ENCODE measurements at regions not wholly inside any gene's neighbourhood (a gene's known extent, or its start where the extent isn't known, plus 50 kb on each side); places are given as distances from the start of the nearest gene placed in this dataset.
"Not testable (repeated sequence)": the region's sequence is repeated elsewhere in the genome, so short reads cannot be mapped to it uniquely, and the experiment has no call there.

- DNase-seq = no peak
These were observed 374.6 kb upstream of the LUZP2 start for GRCh38 chr11:24122291-24122690.

- DNase-seq = no peak
These were observed 372.0 kb upstream of the LUZP2 start for GRCh38 chr11:24124876-24125275.

DNA sequence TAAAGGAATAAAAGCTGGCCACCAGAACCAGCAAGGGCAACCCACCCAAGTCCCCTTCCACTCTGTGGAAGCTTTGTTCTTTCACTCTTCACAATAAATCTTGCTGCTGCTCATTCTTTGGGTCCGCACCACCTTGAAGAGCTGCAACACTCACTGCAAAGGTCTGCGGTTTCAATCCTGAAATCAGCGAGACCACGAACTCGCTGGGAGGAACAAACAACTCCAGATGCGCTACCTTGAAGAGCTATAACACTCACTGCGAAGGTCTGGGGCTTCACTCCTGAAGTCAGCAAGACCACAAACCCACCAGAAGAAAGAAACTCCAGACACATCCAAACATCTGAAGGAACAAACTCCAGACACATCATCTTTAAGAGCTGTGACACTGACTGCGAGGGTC, 365.2 kb upstream of the LUZP2 start:
- no peak for DNase-seq

GRCh38 chr11:24132471-24132870, 364.4 kb upstream of the LUZP2 start:
- no peak for DNase-seq

- no peak for DNase-seq
These were observed 361.8 kb upstream of the LUZP2 start for GRCh38 chr11:24134879-24135589.

GRCh38 chr11:24142062-24142461, 354.8 kb upstream of the LUZP2 start:
- DNase-seq = no peak

GRCh38 chr11:24145411-24145810, 351.4 kb upstream of the LUZP2 start:
- DNase-seq = no peak

- no peak for DNase-seq
These were observed 343.5 kb upstream of the LUZP2 start for GRCh38 chr11:24153337-24153736.

DNA sequence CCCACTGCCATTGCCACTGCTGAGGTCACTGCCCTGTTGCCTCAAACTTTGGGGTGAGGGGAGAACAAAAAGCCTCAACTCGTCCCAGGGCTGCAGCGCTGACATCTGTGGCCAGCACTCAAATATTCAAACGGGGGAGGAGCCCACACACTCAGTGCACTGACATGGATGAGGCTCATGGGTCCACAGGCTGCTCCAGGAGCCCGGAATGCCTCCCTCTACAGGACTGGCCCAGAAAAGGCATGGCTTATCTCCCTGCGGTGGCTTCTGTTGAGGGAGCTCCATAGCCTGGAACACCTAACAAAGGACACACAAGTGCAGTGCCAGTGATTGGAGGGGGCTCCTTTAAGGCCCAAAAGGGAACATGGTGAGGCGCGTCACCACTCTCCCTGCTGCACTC, 341.1 kb upstream of the LUZP2 start:
- DNase-seq = no peak

DNA sequence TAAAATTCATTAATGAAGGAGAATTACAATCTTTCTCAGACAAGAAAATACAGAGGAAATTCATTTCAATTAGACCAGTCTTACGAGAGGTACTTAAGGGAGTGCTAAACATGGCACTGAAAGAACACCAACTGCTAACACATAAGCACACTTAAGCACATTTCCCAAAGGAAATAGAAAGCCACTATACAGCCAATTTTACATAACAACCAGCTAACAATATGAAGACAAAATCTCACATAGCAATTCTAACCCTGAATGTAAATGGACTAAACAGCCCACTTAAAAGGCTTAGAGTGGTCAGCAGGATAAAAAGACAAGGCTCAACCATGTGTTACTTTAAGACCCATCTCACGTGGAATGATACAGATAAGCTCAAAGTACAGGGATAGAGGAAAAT, 339.5 kb upstream of the LUZP2 start:
- DNase-seq = no peak

DNA sequence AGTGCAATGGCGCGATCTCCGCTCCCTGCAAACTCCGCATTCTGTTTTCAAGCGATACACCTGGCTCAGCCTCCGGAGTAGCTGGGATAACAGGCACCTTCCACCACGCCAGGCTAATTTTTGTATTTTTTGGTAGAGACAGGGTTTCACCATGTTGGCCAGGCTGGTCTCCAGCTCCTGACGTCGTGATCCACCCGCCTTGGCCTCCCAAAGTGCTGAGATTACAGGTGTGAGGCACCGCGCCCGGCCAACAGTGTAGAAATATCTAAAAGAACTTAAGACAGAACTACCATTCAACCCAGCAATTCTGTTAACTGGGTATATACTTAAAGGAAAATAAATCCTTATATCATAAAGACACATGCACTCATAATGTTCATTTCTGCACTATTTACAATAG, 335.3 kb upstream of the LUZP2 start:
- DNase-seq = no peak

DNA sequence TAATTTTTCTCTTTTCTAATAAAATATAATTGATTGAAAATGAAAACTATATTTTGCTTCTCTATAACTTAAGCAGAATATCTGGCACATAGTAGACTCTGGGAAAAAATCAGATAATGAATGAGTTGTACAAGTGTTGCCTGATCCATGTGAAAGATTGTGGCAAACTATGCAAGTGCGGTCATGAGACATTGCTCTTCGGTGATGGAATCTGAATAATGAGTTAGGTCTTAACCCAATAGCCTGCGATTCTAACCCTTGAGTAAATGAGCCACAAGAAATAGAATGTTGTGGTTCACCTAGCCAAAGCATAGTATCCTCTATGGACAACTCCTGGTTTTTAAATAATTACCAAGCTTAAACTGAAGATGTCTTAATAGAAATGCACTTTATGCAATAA, 333.7 kb upstream of the LUZP2 start:
- no peak for DNase-seq

GRCh38 chr11:24163841-24164240, 333.0 kb upstream of the LUZP2 start:
- no peak for DNase-seq

GRCh38 chr11:24171869-24172268, 325.0 kb upstream of the LUZP2 start:
- DNase-seq = no peak

GRCh38 chr11:24181395-24182047, 315.3 kb upstream of the LUZP2 start:
- no peak for DNase-seq

DNA sequence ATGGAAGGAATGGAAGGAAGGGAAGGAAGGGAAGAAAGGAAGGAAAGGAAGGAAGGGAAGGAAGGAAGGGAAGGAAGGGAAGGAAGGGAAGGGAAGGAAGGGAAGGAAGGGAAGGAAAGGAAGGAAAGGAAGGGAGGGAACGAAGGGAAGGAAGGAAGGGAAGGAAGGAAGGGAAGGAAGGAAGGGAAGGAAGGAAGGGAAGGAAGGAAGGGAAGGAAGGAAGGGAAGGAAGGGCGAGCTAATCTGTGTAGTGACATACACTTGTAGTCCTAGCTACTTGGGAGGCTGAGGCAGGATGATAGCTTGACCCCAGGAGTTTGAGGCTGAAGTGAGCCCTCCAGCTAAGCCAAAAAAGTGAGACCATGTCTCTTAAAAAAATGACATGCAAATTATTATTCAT, 311.3 kb upstream of the LUZP2 start:
- not testable (repeated sequence) for DNase-seq

DNA sequence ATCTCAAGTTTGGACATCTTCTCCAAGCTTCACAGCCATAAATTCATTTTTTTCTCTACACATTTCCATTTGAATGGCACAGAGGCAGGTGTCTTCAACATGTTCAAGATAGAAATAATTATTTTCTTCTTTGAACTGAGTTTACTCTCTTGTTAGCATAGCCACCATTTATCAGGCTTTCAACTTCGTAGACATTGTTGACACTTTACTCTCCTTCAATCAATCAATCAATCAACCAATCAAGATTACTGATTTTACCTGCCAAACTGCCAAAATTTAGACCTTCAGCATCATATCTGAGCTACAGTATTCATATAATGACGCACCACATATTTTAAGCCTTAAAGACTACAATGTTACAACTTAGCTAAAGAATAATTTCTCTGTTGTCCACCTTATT, 300.1 kb upstream of the LUZP2 start:
- DNase-seq = no peak

DNA sequence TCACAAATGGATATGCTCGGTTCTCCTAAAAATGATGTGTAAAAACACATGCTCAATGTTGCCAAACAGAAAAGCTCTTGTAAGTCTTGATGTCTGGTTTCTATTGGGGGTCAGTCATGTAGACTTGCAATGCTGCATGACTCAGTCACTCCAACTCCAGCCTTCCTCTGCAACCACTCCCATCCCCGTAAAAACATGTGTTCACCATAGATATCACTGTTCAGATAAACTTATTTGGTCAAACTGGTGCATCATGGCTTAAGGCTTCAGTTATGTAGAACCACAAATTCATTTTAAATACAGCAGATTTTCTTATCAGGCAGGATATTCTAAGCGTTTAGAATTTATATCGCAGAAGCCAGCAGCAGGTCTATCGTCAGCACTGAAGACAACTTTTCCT, 298.4 kb upstream of the LUZP2 start:
- no peak for DNase-seq

GRCh38 chr11:24199461-24199860, 297.4 kb upstream of the LUZP2 start:
- no peak for DNase-seq

- DNase-seq = no peak
These were observed 290.8 kb upstream of the LUZP2 start for GRCh38 chr11:24206030-24206429.

DNA sequence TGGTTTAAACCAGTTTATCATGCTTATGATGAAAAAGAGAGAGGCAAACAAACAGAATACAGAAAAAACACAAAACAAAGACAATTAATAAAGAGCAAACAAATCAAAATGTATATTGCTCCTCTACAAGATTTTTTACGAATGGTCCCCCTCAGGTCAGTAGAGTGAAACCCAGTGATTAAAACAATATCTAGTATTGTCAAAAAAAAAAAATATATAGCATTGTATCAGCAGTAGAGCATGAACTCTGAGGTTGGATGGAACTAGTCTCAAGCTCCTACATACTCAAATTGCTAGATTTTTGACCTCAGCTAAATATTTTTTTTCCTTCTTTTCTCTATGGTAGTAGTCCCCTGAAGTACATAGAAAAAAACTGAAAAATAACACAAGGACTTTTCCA, 290.3 kb upstream of the LUZP2 start:
- no peak for DNase-seq

DNA sequence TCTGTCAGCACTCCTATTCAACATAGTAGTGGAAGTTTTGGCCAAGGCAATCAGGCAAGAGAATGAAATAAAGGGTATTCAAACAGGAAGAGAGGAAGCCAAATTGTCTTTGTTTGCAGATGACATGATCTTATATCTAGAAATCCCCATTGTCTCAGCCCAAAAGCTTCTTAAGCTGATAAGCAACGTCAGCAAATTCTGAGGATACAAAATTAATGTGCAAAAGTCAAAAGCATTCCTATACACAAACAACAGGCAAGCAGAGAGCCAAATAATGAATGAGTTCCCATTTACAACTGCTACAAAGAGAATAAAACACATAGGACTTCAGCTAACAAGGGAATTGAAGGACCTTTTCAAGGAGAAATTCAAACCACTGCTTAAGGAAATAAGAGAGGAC, 280.4 kb upstream of the LUZP2 start:
- DNase-seq = no peak

GRCh38 chr11:24217319-24217718, 279.5 kb upstream of the LUZP2 start:
- DNase-seq = not testable (repeated sequence)

DNA sequence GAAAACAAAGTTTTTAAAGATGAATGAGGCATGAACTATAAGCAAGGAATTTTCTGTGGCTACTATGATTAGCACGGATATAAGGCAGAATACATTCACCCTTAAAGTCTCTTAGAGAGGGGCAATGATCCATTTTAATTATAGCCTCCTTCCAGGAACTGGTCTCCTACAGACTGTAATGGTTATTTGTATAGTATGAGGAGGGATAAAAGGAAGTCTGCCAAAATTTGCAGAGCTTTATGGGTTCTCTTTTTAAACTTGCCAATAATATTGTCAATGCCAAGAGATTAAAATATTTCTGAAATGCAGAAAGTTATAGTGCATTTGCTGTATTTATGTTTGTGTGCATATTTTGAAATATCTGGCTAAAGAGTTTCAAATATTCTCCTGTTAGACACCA, 271.4 kb upstream of the LUZP2 start:
- DNase-seq = no peak

DNA sequence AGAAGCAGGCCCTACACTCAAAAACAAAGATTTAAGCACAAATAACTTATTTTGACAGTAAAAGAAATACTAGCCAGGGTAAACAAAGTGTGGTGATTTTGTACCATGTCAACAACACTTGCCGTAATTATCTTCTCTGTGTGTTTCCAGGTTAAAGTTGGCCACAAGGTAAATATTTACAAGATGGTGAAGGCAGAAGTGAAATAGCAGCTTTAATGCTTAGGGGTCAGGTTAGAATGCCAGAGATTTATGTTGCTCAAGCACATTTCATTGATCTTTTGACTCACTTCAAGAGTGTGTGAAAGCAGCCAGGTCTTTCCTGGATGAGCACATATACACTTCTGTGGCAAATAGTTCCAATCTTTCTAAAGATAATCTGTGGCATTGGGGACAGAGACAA, 270.2 kb upstream of the LUZP2 start:
- no peak for DNase-seq
